Panc1 (cell line): ENCODE measurements at regions not wholly inside any gene's neighbourhood (a gene's known extent, or its start where the extent isn't known, plus 50 kb on each side); places are given as distances from the start of the nearest gene placed in this dataset.

ENCODE experiments used
- ATAC-seq: fragments of 200-7000 bp; cut with Tn5 transposase; 2 replicates; pipeline ENCODE4 v1.9.1; 2020; ENCODE audit warnings: mild to moderate bottlenecking, moderate library complexity
- BruUV-seq: library from RNA; stranded (reverse); fragments of 400-500 nt; replicated peaks from 2 replicates; lab custom pipeline; 2021; lab: Mats Ljungman, UMichigan
- CTCF ChIA-PET: fragments of 300-600 bp; sonication (Branson Sonifier 250); formaldehyde crosslinking; loops from one replicate; lab custom pipeline; 2022; ENCODE audit warnings: antibody characterized with exemption; lab: Charles Lee
- POLR2A ChIA-PET: fragments of 300-600 bp; sonication (Branson Sonifier 250); formaldehyde crosslinking; loops from one replicate; lab custom pipeline; 2022; ENCODE audit warnings: antibody characterized with exemption; lab: Charles Lee
- DNase-seq: peaks from one replicate; pipeline ENCODE4 v3.0.0-alpha.2; 2010; ENCODE audit warnings: low read depth, low spot score
- H3K27ac ChIP-seq: 2 replicates; pipeline ENCODE4 v1.5.1; 2011; ENCODE audit warnings: mild to moderate bottlenecking, low read length, inconsistent platforms
- H3K27me3 ChIP-seq: fragments of 200-500 bp; sonication (Bioruptor generic); 2 replicates; pipeline ENCODE4 v1.6.0; 2014; ENCODE audit warnings: low read length, inconsistent platforms; ENCODE audit not compliant: control insufficient read depth, insufficient read depth
- H3K36me3 ChIP-seq: fragments of 200-500 bp; sonication (Bioruptor generic); 2 replicates; pipeline ENCODE4 v1.5.1; 2014; ENCODE audit warnings: inconsistent platforms, mild to moderate bottlenecking, low read length, moderate library complexity; ENCODE audit not compliant: control insufficient read depth, insufficient read depth
- H3K4me1 ChIP-seq: 2 replicates; pipeline ENCODE4 v1.5.1; 2011; ENCODE audit warnings: inconsistent platforms, mild to moderate bottlenecking, low read length, moderate library complexity; ENCODE audit not compliant: control insufficient read depth, insufficient read depth
- H3K4me3 ChIP-seq, 2 experiments: 2 replicates each; pipeline ENCODE4 v1.5.1; 2011 to 2012; ENCODE audit warnings: low read depth in 2 of 2, low read length in 2 of 2, mild to moderate bottlenecking in 2 of 2, inconsistent platforms in 1 of 2, moderate library complexity in 1 of 2
- H3K9me3 ChIP-seq: fragments of 200-500 bp; sonication (Bioruptor generic); 2 replicates; pipeline ENCODE4 v1.5.1; 2014; ENCODE audit warnings: low read depth, mild to moderate bottlenecking, inconsistent platforms, low read length, moderate library complexity; ENCODE audit not compliant: control insufficient read depth, insufficient read depth
- CTCF ChIP-seq: fragments of 450-650 bp; IDR thresholded peaks from 2 replicates; pipeline ENCODE4 v1.5.1; 2017; ENCODE audit warnings: mild to moderate bottlenecking
- POLR2AphosphoS5 ChIP-seq: IDR thresholded peaks from 2 replicates; pipeline ENCODE4 v1.6.1; 2012; ENCODE audit warnings: mild to moderate bottlenecking, low read depth, low read length, moderate library complexity
- REST ChIP-seq, 2 experiments: IDR thresholded peaks; 2 replicates each; pipeline ENCODE4 v1.6.1; 2011 to 2012; ENCODE audit warnings: low read depth in 2 of 2, control low read depth in 1 of 2, low read length in 1 of 2, mild to moderate bottlenecking in 1 of 2, moderate library complexity in 1 of 2; ENCODE audit not compliant: insufficient read depth in 1 of 2
- SIN3A ChIP-seq: IDR thresholded peaks from 2 replicates; pipeline ENCODE4 v1.6.1; 2012; ENCODE audit warnings: low read depth, mild to moderate bottlenecking, low read length, moderate library complexity, borderline replicate concordance; ENCODE audit not compliant: insufficient read depth
- TCF7L2 ChIP-seq: IDR thresholded peaks from 2 replicates; pipeline ENCODE4 v1.6.1; 2011; ENCODE audit warnings: mild to moderate bottlenecking, low read depth, low read length, inconsistent platforms
- in situ Hi-C: cut with HindIII; loops from 2 replicates; pipeline ENCODE4 v1.10.0; 2016; ENCODE audit warnings: low sequenced_read_pairs, low pct_unique_long_range_greater_than_20kb
- intact Hi-C: fragments of 100-400 bp; cut with micrococcal nuclease; formaldehyde crosslinking; loops from one replicate; pipeline ENCODE4 v1.10.0; 2022; ENCODE audit not compliant: unreplicated experiment

- CTCF ChIA-PET, result no interaction called here
- in situ Hi-C loops, result no loop called here
- no TSS peak for BruUV-seq
- H3K27me3 ChIP-seq, result no peaks in the 10 kb centered on the region
- TF ChIP-seq REST (IDR thresholded peaks at IDR 0.05; ENCODE audit: insufficient read depth in 1 of 2, low read depth in 2 of 2, low read length in 1 of 2) (no peak), TCF7L2 (no peak), CTCF (no peak), POLR2AphosphoS5 (no peak), SIN3A (no peak)
- intact Hi-C loops, result no loop called here
- DNase-seq (no peak), ATAC-seq (no peak)
- POLR2A ChIA-PET, result no interaction called here
- H3K9me3 ChIP-seq, result no peaks in the 10 kb centered on the region
- H3K4me1 ChIP-seq, result no peaks in the 10 kb centered on the region
- H3K4me3 ChIP-seq, result no peak overlapping the region
- no peaks in the 10 kb centered on the region for H3K36me3 ChIP-seq
- H3K27ac ChIP-seq, result no peak overlapping the region
These were observed 671.3 kb upstream of the ARGLU1 start for GRCh38 chr13:107239213-107239612.

GRCh38 chr13:107238262-107238981, 670.5 kb upstream of the ARGLU1 start:
- H3K4me1 ChIP-seq, result no peaks in the 10 kb centered on the region
- no peak overlapping the region for H3K4me3 ChIP-seq
- ATAC-seq, result no peak
- no peaks in the 10 kb centered on the region for H3K36me3 ChIP-seq
- no peaks in the 10 kb centered on the region for H3K9me3 ChIP-seq
- H3K27me3 ChIP-seq, result no peaks in the 10 kb centered on the region
- BruUV-seq, result no TSS peak
- no peak overlapping the region for H3K27ac ChIP-seq
- in situ Hi-C loops (no loop called here), intact Hi-C loops (no loop called here)
- CTCF ChIA-PET, result no interaction called here
- POLR2A ChIA-PET, result no interaction called here
- DNase-seq, result no peak
- TF ChIP-seq POLR2AphosphoS5, result no peak
- no peak for TF ChIP-seq REST (IDR thresholded peaks at IDR 0.05; ENCODE audit: insufficient read depth in 1 of 2, low read depth in 2 of 2, low read length in 1 of 2)
- no peak for TF ChIP-seq CTCF
- TF ChIP-seq SIN3A, result no peak
- TF ChIP-seq TCF7L2, result no peak
